ENCODE measurements at regions not wholly inside any gene's neighbourhood (a gene's known extent, or its start where the extent isn't known, plus 50 kb on each side); places are given as distances from the start of the nearest gene placed in this dataset.

GRCh38 chr11:71357414-71357813 is 90.8 kb downstream of the DHCR7 start:
- TF ChIP-seq POLR2A (IDR thresholded peaks at IDR 0.05; ENCODE audit: low read depth, low read length) (no peak), TAF1 (IDR thresholded peaks at IDR 0.05; ENCODE audit: low read depth, low read length) (no peak), POLR2AphosphoS5 (IDR thresholded peaks at IDR 0.05; ENCODE audit: low read depth, low read length) (no peak)

Data from GM12891 (cell line).